Fibroblast of the aortic adventitia (primary cell): ENCODE measurements at regions not wholly inside any gene's neighbourhood (a gene's known extent, or its start where the extent isn't known, plus 50 kb on each side); places are given as distances from the start of the nearest gene placed in this dataset.

ENCODE experiments used
- DNase-seq: peaks from one replicate; pipeline ENCODE4 v3.0.0-alpha.2; 2010; ENCODE audit warnings: low read depth
- H3K4me3 ChIP-seq: 2 replicates; pipeline ENCODE4 v1.5.1; 2011; ENCODE audit warnings: low read depth, mild to moderate bottlenecking, control low read depth, low read length, moderate library complexity
- TF ChIP-seq, protein P1 (sequence below): IDR thresholded peaks from 2 replicates; pipeline ENCODE4 v1.5.1; 2011; ENCODE audit warnings: mild to moderate bottlenecking, low read length, control low read depth, inconsistent platforms; ENCODE audit not compliant: insufficient read depth

DNA sequence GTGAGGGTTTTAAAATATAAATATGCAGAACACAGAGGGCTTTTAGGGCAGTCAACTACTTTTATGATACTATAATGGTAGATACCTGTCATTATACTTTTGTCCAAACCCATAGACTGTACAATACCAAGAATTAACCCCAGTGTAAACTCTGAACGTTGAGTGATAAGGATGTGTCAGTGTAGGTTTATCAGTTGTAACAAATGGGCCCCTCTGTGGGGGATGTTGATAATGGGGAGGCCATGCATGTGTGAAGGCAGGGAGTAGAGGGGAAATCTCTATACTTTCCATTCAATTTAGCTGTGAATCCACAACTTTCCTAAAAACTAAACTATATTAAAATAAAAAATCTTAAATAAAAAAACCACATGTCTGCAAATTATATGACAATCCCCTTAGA is 193.5 kb upstream of the CAMK1G start:
- H3K4me3 ChIP-seq: no peak overlapping the region
- DNase-seq: no peak
- TF ChIP-seq, protein P1, sequence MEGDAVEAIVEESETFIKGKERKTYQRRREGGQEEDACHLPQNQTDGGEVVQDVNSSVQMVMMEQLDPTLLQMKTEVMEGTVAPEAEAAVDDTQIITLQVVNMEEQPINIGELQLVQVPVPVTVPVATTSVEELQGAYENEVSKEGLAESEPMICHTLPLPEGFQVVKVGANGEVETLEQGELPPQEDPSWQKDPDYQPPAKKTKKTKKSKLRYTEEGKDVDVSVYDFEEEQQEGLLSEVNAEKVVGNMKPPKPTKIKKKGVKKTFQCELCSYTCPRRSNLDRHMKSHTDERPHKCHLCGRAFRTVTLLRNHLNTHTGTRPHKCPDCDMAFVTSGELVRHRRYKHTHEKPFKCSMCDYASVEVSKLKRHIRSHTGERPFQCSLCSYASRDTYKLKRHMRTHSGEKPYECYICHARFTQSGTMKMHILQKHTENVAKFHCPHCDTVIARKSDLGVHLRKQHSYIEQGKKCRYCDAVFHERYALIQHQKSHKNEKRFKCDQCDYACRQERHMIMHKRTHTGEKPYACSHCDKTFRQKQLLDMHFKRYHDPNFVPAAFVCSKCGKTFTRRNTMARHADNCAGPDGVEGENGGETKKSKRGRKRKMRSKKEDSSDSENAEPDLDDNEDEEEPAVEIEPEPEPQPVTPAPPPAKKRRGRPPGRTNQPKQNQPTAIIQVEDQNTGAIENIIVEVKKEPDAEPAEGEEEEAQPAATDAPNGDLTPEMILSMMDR: no peak

DNA sequence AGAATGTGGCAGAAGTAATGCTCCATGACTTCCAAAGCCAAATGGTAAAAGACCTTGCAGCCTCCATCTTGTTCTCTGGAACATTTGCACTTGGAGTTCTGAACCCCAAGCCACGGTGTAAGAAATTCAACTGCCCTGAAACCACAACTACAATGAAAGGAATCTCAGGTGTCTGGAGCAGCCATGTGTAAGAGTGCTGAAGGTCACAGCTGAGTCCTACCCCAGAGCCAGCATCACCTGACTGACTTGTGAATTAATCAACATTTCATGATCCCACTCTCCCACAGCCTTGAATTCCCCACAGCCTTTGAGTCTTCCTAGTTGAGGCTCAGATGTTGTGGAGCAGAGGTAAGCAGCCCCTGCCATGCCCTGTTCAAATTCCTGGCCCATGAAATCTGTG is 192.8 kb upstream of the CAMK1G start:
- H3K4me3 ChIP-seq: no peak overlapping the region
- DNase-seq: no peak
- TF ChIP-seq, protein P1: no peak

DNA sequence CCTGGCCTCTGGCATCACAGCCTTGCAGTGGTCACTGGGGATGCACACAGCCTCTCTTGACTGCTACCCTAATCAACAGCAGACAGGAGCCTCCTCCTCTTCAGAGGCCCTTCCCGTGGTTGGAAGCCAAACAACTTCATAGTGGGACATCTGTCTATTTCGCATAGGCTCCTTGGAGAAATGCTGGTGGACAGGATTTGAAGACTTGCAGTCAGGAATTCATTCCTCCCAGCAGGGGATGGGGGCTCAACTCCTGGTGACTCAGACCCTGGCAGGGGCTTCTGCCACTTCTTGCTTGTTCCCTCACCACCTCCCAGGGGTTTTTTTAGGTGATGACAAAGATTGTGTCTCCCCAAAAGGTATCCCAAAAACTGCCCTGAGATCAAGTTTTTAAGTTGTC is 191.7 kb upstream of the CAMK1G start:
- H3K4me3 ChIP-seq: no peak overlapping the region
- DNase-seq: no peak
- TF ChIP-seq, protein P1: no peak

DNA sequence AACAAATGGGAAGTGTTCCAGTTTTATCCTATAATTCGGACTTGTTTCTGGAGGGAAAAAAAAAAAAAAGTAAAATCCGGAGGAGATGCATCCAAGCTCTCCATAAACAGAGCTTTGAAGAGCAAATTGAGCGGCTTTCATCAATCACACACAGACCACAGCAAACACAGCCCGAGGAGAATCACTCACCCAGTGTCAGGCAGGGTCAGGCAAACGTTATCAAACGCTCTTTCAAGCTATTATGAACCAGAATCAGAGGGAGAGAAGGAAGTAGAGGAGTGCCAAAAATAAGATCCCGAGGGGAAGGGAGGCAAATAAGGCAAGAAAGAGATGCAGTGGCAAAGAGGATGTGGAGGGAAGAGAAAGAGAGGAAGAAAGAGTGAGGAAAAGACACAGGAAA is 188.3 kb upstream of the CAMK1G start:
- no peak for DNase-seq
- TF ChIP-seq, protein P1: no peak
- no peak overlapping the region for H3K4me3 ChIP-seq

DNA sequence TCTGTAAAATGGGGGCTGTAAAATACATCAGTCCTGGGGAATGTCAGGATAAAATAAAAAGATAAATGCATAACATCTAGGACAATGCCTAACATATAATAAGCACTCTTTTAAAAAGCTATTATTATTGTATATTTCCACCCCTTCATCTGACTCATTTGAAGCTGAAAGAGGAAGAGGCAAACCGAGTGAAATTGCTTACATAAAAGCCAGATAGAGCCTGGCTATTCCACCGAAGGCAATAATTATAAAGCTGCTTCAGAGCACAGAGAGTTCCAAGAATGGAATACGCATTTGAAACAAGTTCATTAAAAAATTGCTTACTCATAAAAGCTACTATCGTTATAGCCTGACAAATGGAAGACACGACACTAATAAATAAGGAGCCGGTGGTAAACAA is 186.1 kb upstream of the CAMK1G start:
- H3K4me3 ChIP-seq: no peak overlapping the region

DNA sequence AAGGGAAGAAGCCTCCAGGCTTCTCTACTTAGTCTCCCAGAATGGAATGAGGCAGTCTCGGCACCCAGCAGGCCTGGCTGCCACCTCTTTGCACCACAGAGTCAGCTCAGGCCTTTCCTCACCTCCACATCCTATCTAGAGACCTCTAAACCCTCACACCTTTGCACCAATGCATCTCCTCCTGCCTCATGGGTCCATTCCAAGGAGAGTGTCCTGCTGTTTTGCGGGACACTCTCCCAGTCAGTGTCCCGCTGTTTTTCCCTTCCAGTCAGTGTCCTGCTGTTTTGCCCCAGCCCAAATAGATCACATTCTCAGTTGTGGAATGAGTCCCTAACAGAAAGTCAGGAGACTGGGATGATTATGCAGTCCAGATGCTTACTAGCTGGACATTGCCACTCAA is 185.6 kb upstream of the CAMK1G start:
- TF ChIP-seq, protein P1: no peak
- H3K4me3 ChIP-seq: no peak overlapping the region
- no peak for DNase-seq

More for the DNA sequence above, 186.1 kb upstream of the CAMK1G start:
- TF ChIP-seq, protein P1: no peak
- DNase-seq: no peak

DNA sequence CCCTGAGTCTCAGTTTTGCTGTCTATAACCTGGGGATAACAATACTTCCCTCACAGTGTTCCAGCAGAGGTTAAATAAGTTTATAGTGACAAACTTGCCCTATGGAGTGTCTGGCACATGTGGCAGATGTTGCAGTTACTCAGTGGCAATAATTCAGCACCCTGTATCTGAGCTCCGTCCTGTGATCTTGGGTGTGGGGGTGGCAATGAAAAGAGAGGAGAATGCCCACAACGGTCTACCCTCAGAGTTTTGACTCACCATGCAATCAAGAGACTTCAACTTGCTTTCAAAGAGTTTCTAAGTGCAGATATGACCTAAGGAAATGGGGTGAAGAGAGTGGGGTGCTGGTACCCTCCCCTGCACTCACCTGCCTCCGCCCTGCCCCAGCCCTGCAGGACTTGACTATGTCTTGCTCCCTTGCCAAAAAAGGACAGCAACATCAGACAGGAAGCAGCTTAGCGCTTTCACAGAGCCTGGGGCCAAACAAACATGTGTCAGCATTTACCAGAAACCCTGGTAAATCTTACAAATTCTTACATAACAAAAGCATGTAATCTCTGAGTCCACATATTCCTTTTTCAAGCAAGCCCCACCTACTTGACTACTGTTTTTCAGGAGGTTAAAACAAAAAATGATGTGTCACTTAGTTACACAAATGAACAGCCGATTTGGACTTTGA is 185.1 kb upstream of the CAMK1G start:
- TF ChIP-seq, protein P1: no peak
- H3K4me3 ChIP-seq: no peak overlapping the region
- peak; percentile 92 for DNase-seq
